Motor neuron (in vitro differentiated cells): ENCODE measurements at regions not wholly inside any gene's neighbourhood (a gene's known extent, or its start where the extent isn't known, plus 50 kb on each side); places are given as distances from the start of the nearest gene placed in this dataset.

ENCODE experiments used
- ATAC-seq, 8 experiments: fragments of 200-7000 bp; cut with Tn5 transposase; replicated peaks in 6 of 8; 2 replicates each; pipeline ENCODE4 v1.8.0; 2021; ENCODE audit warnings: mild to moderate bottlenecking in 8 of 8, moderate library complexity in 8 of 8
- H3K27ac ChIP-seq, 2 donors: fragments of 250-450 bp; sonication (Bioruptor Pico); 2 replicates each; pipeline ENCODE4 v1.9.0; 2021; ENCODE audit warnings: antibody characterized with exemption in 2 of 2, mild to moderate bottlenecking in 2 of 2, moderate library complexity in 1 of 2
- H3K4me1 ChIP-seq, 2 donors: fragments of 250-450 bp; sonication (Bioruptor Pico); replicated peaks in 1 of 2; 2 replicates each; pipeline ENCODE4 v1.6.1; 2021; ENCODE audit warnings: antibody characterized with exemption in 2 of 2, mild to moderate bottlenecking in 2 of 2, moderate library complexity in 1 of 2
- H3K4me3 ChIP-seq, 5 donors: fragments of 250-450 bp; sonication (Bioruptor Pico); 2 replicates each; pipeline ENCODE4 v1.9.0; 2021; ENCODE audit warnings: antibody characterized with exemption in 5 of 5, mild to moderate bottlenecking in 5 of 5, moderate library complexity in 4 of 5
- WGBS, 10 experiments: fragments of 450-650 bp; shearing (Covaris generic); methylation state at CpG; one replicate each; pipeline ENCODE4 v1.0.0; 2022; 5-methylcytosine and 5-hydroxymethylcytosine counted together
- in situ Hi-C, 9 experiments: fragments of 400-800 bp; cut with MboI; loops; one replicate each; pipeline ENCODE4 v1.15.0; 2021; ENCODE audit warnings: low sequenced_read_pairs in 9 of 9, low pct_unique_long_range_greater_than_20kb in 2 of 9; ENCODE audit not compliant: unreplicated experiment in 9 of 9

DNA sequence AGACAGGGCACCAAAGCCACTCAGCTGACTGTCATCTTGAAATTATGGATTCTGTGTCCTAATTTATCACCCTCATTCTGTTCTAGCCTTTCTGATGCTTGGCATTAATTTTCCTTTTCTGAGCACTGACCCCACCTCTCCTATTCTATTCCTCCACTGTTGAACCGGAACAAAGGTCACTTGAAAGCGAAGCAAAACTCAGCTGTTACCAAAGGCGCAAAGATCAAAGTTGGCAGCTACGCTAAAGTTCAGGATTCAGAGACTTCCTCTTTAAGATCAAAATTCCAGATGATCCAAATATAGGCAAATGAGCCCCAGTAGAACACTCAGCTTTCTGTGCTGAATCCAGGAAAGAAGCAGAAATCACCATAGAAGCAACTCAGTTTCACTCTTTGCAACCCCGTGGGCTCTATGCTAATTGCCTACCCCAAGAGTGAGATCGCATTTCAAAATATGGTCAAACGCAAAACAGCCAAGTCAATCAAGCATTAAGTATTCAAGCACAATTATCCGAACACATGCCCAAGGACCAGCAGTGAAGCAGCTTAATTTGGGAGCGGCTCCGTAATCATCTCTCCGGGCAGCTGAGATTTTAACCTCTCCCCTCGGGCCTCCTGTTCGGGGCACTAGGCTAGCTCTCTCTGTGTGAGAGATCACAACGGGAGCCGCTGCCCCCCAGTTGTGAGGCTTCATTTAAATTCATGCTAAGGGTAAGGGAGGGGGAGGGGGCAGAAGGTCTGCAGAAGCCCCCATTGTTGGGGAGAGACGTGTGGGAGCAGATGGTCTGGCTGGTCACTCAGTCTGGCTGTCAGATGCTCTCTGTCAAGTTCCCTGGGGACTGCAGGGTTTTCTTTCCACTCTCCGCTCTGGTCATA, 288.6 kb downstream of the ELAVL2 start:
- in situ Hi-C loops = no loop called here
- peak overlapping the region; percentile 2 to 27 (median 25) for H3K4me3 ChIP-seq
- peak in 5 of 8 experiments; percentile 86 to 89 (median 86) for ATAC-seq
- peaks cover 15 to 26% of the 10 kb centered on the region in 2 donors for H3K4me1 ChIP-seq
- WGBS, 10 experiments = 1 to 50% (median 15%) methylated on average over 1 to 11 of the region's 17 CpGs
- peak overlapping the region; percentile 77 to 80 for H3K27ac ChIP-seq

DNA sequence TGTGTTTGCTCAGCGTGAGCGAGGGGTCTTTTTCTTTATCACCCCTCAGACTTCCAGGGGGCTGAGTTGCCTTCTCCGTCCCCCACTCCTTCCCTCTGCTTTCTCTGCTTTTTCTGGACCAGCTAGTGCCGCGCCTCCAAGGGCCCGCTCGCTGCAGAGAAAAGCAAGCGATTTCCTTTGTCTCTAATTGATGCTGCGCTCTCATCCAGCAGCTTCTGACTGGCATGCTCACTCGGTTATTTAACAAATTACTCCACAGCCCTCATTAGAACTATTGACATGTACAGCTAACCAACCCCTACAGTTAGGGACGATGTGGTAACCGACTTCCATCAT, 288.0 kb downstream of the ELAVL2 start:
- 0 to 58% (median 4%) methylated on average over 1 to 9 of the region's 12 CpGs; no CpG with 5 or more reads in 3 of the 10 experiments for WGBS, 10 experiments
- in situ Hi-C loops = no loop called here
- peak in 4 of 8 experiments; percentile 73 to 79 (median 76) for ATAC-seq
- Histone ChIP-seq H3K27ac (peak overlapping the region; percentile 77 to 80), H3K4me3 (peak overlapping the region; percentile 2 to 27 (median 25)), H3K4me1 (peaks cover 18 to 27% of the 10 kb centered on the region in 2 donors)

DNA sequence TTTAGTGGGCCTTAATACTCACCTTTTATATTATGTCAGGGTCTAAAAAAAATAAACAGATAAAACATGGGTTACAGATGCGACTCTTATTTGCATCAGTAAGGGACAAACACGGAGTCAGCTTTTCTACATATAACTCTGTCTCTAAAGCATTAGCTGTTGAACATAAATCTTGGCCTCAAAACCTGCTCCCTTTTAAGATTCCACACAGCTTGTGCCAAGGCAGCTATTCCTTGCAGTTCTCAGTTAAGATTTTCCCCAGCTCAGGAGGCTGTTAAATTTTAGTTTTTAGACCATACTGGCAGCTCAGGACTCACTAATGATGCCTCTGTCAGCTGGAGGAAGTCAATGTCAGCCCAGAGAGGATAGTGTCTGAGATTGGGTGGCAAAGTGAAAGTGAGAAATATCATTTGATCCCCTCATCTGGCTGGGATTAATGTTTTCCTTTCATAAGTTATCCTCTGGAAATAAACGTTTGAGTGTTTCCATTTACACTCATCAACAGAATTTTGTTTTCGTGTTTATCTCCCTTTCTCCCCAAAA, 287.5 kb downstream of the ELAVL2 start:
- H3K4me1 ChIP-seq = peaks cover 23 to 32% of the 10 kb centered on the region in 2 donors
- in situ Hi-C loops = no loop called here
- peak in 4 of 8 experiments; percentile 8 to 17 (median 12) for ATAC-seq
- H3K27ac ChIP-seq = peak overlapping the region; percentile 77 to 80
- WGBS, 10 experiments = 0 to 58% (median 23%) methylated on average over 1 to 4 of the region's 4 CpGs
- peak overlapping the region in 3 of 5 donors; percentile 25 to 27 (median 25) for H3K4me3 ChIP-seq

DNA sequence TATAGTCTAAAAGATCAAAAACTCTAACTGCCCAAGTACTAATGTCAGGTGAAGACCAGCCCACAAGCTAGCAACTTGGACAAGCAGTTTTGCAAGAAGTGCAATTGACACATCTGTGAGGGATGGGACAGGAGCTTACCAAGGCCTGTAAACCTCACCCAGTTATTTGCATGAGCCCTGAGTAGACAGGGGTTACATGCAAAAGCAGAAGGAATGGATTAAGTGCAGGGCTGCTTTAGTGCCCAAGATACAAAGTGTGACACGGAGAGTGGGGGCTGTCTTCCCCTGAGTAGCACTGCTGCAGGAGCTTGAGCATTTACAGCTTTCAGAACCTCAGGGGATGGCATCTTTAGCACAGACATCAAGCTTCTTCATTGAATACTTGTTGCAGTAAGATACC, 286.7 kb downstream of the ELAVL2 start:
- Histone ChIP-seq H3K4me3 (no peak overlapping the region), H3K4me1 (peaks cover 26 to 37% of the 10 kb centered on the region in 2 donors), H3K27ac (no peak overlapping the region)
- 0 to 10% (median 0%) methylated on average over 1 of the region's 1 CpG; no CpG with 5 or more reads in 7 of the 10 experiments for WGBS, 10 experiments
- in situ Hi-C loops = no loop called here
- no peak for ATAC-seq

DNA sequence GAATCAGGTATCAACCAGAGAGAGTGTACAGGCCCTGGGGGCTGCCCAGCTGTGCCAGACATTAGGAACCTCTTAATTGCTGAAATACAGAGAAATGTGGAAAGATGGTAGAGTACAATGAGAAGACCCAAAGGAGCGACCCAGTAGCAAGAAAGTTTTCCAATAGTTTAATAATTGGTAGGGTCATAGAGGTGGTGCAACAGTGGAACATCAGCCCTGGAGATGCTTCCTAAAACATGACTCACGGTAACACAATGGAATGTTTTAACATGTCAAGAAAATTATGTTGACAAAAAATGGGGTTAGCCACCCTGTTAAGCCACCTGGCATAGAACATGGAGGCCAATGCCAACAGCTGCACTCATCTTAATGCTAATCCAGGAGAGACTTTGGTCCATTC, 284.1 kb downstream of the ELAVL2 start:
- no peak overlapping the region for H3K27ac ChIP-seq
- in situ Hi-C loops = no loop called here
- WGBS, 10 experiments = 0 to 95% (median 83%) methylated on average over 1 to 2 of the region's 2 CpGs; no CpG with 5 or more reads in 3 of the 10 experiments
- no peak overlapping the region for H3K4me3 ChIP-seq
- H3K4me1 ChIP-seq = peaks cover 22 to 33% of the 10 kb centered on the region in 2 donors
- ATAC-seq = no peak

DNA sequence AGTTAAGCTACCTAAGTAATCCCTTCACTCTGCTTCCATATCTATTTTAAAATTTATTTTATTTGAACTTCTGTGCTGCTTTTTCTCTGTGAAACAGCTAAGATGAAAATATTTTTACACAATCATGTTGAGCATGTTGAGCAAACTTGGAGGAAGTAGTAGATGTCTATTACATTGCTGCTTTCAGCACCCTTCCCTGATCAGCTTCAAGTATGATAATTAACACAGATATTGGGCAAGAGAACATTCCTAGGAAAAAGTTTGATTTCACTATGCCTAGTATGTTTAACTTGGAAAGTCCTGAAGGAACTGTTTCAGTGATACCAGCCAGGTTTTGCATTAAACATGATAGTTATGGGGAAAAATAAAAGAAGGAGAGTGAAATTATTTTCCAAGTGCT, 283.6 kb downstream of the ELAVL2 start:
- ATAC-seq = no peak
- H3K4me1 ChIP-seq = peaks cover 22 to 29% of the 10 kb centered on the region in 2 donors
- no peak overlapping the region for H3K27ac ChIP-seq
- H3K4me3 ChIP-seq = no peak overlapping the region
- in situ Hi-C loops = no loop called here

DNA sequence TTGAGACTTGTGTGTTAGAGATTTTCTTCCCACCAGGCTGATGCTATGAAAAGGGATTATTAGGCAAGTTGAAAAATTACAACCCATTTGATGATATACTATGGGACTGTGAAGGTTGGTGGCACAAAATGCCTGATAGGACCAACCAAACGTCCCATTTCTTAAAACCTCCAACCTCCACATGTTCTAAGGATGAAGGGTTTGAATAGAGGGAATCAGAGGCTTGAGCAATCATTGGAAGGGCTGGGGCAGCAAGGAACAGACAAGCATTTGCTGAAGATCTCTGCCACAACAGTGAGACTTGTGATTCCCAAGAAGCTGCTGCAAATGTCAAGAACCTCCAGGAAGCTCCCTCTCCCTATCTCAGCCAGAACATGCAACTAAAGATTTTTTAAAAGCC, 283.1 kb downstream of the ELAVL2 start:
- 0 to 71% (median 71%) methylated on average over 1 of the region's 1 CpG; no CpG with 5 or more reads in 7 of the 10 experiments for WGBS, 10 experiments
- Histone ChIP-seq H3K27ac (peak overlapping the region in 1 of 2 donors; percentile 32), H3K4me3 (no peak overlapping the region), H3K4me1 (peaks cover 22 to 26% of the 10 kb centered on the region in 2 donors)
- in situ Hi-C loops = no loop called here
- no peak for ATAC-seq

DNA sequence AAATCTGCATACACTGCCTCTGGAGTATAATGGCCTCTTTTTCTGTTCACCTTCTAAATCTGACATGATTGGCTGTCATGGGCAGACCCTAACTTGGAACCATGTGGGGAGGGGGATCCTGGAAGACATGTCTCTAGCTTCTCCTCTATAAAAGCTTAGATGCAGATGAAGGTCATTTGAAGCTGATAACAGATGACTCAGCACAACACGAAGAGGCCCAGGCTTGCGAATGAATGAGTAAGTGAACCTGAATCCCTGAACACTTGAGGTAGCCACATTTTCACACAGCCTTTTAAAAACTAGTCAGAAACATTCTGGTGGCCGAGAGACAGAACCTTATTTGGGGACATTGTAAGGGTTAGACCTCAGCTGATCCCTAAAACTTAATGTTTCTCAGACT, 282.6 kb downstream of the ELAVL2 start:
- Histone ChIP-seq H3K4me1 (peaks cover 18 to 22% of the 10 kb centered on the region in 2 donors), H3K27ac (no peak overlapping the region), H3K4me3 (no peak overlapping the region)
- in situ Hi-C loops = no loop called here
- ATAC-seq = peak in 5 of 8 experiments; percentile 62 to 88 (median 77)
- WGBS, 10 experiments = 36 to 78% (median 53%) methylated on average over 1 to 3 of the region's 3 CpGs; no CpG with 5 or more reads in 4 of the 10 experiments

DNA sequence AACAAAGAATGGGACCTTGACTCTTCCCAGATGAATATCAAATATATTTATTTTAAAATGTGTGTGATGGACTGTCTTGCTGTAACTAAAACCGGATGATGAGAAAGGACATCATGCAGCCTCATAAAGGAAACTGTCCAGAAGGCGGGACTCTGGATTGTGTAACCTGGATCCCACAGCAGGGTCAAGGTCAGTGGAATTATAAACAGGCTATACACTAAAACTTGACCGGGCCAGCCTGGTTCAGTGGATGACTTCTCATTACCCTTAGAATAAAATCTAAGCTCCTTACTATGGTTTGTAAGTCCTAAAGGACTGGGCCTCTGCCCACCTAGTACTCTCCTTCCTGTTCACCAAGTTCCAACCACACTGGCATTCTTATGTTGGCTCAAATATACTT, 280.3 kb downstream of the ELAVL2 start:
- 20 to 100% (median 96%) methylated on average over 1 to 3 of the region's 3 CpGs; no CpG with 5 or more reads in 3 of the 10 experiments for WGBS, 10 experiments
- Histone ChIP-seq H3K27ac (no peak overlapping the region), H3K4me3 (no peak overlapping the region), H3K4me1 (peaks cover 15% of the 10 kb centered on the region in 2 donors)
- in situ Hi-C loops = no loop called here
- no peak for ATAC-seq

DNA sequence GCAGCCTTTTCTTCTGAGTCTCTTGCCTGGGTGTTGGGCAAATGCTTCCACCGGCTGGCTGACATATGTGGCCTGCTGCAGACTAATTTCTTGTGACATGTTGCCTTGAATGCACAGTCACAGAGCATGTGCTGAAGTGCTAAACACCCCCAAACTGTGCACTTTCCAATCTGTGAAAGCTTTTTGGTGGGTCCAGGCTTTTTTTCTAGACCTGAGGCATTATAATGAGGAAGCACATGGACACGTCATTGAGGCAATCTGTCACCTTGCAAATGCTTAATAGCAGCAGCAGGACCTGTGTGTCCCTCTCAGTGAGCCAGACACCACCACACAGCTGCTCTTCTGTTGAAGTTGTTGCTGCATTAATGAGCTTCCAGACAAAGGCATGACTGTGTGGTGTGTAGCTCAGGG, 274.7 kb downstream of the ELAVL2 start:
- Histone ChIP-seq H3K4me3 (no peak overlapping the region), H3K4me1 (peaks cover 25 to 27% of the 10 kb centered on the region in 2 donors), H3K27ac (peak overlapping the region; percentile 2 to 22)
- in situ Hi-C loops = no loop called here
- 0 to 50% (median 40%) methylated on average over 1 of the region's 2 CpGs; no CpG with 5 or more reads in 7 of the 10 experiments for WGBS, 10 experiments
- ATAC-seq = peak in 5 of 8 experiments; percentile 95 to 99 (median 98)

DNA sequence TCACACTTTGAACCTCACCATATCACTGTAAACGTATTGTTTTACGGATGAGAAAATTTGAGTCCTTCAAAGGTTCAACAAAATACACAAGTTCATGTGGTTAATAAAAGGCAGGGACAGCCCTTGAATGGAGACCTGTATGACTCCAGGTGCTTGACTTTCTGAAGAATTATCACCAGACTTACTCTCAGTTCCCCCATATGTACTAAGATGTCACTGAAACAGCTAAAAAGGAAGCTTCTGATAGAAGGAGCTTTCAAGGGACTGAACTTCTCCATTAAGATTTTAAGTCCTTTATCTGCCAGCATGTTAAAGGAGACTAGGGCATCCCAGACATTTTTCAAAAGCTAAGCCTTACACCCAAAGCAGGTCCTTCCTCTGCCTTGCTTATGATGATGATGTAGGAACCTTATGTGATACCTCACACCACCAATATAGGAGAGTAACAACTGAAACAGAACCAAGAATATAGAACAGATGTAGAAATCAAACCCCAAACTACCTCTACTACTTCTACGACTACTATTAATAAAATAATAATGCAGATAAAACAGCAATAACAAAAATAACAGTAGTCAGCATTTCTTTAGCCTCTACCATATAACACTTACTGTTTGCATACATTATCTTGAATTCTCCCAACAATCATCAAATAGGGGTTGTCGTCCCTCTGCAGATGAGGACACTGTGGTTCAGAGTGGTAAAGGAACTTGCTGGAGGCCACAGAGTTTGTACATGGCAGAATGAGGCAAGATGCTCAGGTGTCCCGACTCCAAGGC, 273.9 kb downstream of the ELAVL2 start:
- peaks cover 25 to 29% of the 10 kb centered on the region in 2 donors for H3K4me1 ChIP-seq
- in situ Hi-C loops = no loop called here
- H3K27ac ChIP-seq = no peak overlapping the region
- 0 to 100% (median 80%) methylated on average over 1 to 4 of the region's 5 CpGs for WGBS, 10 experiments
- H3K4me3 ChIP-seq = no peak overlapping the region
- no peak for ATAC-seq

DNA sequence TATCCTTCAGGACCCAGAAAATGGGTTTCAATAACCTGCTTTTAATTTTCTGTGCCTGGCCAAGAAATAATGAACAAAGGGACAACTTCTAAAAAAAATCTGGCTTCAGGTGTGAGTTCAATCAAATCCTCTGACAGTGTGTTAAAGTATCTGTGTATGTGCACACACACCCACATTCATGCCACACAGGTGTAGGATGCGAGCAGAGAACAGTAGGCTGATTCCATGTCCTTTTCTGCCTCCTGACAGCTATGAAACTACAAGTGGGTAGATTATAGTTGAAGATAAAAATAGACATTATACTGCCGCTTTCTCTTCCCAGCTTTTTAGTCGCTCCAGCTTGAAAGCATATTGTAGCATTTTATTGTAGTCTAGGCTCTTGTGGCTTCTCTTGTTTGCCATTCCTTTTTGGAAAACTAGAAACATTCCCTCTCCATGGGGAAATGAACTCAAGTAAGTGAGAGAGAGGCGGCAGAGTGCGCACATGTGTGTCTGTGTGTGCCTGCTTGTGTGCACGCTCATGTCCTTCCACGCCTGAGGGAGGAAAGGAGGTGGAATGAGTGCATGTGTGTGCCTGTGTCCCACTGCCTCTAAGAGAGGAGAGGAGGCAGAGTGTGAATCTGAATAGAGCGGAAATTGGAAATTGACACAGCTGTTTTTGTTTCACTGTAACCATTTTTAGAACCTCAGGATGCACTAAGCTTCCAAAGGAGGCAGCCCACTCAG, 273.0 kb downstream of the ELAVL2 start:
- in situ Hi-C loops = no loop called here
- H3K4me1 ChIP-seq = peaks cover 25 to 29% of the 10 kb centered on the region in 2 donors
- no peak for ATAC-seq
- no peak overlapping the region for H3K4me3 ChIP-seq
- WGBS, 10 experiments = 4 to 100% (median 45%) methylated on average over 1 to 7 of the region's 8 CpGs; no CpG with 5 or more reads in 2 of the 10 experiments
- H3K27ac ChIP-seq = no peak overlapping the region
